IPS-15b (cell line): ENCODE measurements at regions not wholly inside any gene's neighbourhood (a gene's known extent, or its start where the extent isn't known, plus 50 kb on each side); places are given as distances from the start of the nearest gene placed in this dataset.

ENCODE experiments used
- H3K27me3 ChIP-seq: one replicate; pipeline ENCODE4 v1.6.1; 2013; ENCODE audit warnings: low read length; ENCODE audit not compliant: control insufficient read depth, insufficient read depth
- H3K36me3 ChIP-seq: one replicate; pipeline ENCODE4 v1.6.1; 2013; ENCODE audit warnings: low read length; ENCODE audit not compliant: control insufficient read depth, insufficient read depth
- H3K4me1 ChIP-seq: one replicate; pipeline ENCODE4 v1.6.1; 2013; ENCODE audit warnings: mild to moderate bottlenecking, low read length; ENCODE audit not compliant: control insufficient read depth, insufficient read depth
- H3K4me3 ChIP-seq: one replicate; pipeline ENCODE4 v1.5.1; 2013; ENCODE audit warnings: low read depth, low read length
- H3K9ac ChIP-seq: one replicate; pipeline ENCODE4 v1.6.1; 2013; ENCODE audit warnings: low read depth, mild to moderate bottlenecking, low read length
- H3K9me3 ChIP-seq: one replicate; pipeline ENCODE4 v1.6.1; 2013; ENCODE audit warnings: mild to moderate bottlenecking, low read length; ENCODE audit not compliant: control insufficient read depth, insufficient read depth

DNA sequence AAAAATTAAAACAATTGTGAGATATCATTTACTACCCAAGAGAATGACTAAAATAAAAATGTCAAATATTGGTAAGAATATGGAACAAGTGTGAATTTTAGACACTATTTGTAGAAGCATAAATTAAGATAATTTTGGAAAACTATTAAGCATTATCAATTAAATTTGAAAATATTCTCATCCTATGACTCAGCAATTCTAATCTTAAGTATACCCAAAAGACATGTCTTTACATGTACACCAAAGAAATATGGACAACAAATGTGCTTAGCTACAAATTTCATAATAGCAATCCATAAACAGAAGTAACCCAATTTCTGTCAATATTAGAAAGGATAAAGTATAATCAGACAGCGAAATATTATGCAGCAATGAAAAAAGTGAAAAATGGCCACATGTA is 1032.2 kb upstream of the SEMA6D start:
- H3K36me3 ChIP-seq = no peaks in the 10 kb centered on the region
- H3K9ac ChIP-seq = no peak overlapping the region
- no peaks in the 10 kb centered on the region for H3K27me3 ChIP-seq
- no peak overlapping the region for H3K4me3 ChIP-seq
- H3K9me3 ChIP-seq = no peaks in the 10 kb centered on the region
- H3K4me1 ChIP-seq = peaks cover 7% of the 10 kb centered on the region

DNA sequence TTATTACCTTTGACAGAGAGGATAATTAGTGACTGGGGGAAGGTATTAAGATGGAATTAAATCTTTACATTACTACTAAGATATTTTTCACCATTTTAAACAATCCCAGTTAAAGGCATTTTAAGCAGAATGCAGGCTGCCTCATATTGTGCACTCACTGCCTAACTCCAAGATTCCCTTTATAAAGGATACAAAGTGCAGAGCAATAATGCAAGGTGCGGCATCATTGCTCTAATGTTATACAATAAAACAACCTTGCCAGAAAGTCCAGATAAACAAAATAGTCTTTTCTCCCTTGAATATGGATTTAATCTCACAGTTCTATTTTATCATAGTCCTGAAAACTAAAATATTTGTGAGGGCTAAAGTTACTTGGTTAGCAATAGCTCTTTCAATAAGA is 1031.6 kb upstream of the SEMA6D start:
- no peaks in the 10 kb centered on the region for H3K36me3 ChIP-seq
- H3K9me3 ChIP-seq = no peaks in the 10 kb centered on the region
- no peaks in the 10 kb centered on the region for H3K27me3 ChIP-seq

DNA sequence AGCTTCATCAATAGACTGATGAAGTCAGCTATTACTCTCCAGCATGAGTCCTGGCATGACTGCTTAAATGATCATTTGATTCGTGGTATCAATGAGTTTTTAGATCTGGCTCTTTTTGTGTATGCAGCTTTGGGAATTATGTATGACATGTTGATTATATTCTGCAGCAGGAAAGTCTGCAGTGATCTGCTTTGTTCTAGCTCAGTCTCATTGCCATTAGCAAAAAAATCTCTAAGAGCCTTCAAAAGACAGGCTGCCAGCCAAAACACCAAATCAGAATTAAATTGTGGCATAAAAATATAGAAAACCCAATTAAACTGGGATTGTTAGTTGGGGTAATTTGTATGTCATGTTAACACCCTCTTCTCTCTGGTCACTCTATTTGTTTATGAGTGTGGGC is 1021.0 kb upstream of the SEMA6D start:
- no peaks in the 10 kb centered on the region for H3K4me1 ChIP-seq
- no peak overlapping the region for H3K9ac ChIP-seq
- H3K36me3 ChIP-seq = no peaks in the 10 kb centered on the region
- H3K9me3 ChIP-seq = no peaks in the 10 kb centered on the region
- no peaks in the 10 kb centered on the region for H3K27me3 ChIP-seq
- no peak overlapping the region for H3K4me3 ChIP-seq

More for the DNA sequence above, 1031.6 kb upstream of the SEMA6D start:
- Histone ChIP-seq H3K4me1 (peaks cover 7% of the 10 kb centered on the region), H3K9ac (no peak overlapping the region), H3K4me3 (no peak overlapping the region)

DNA sequence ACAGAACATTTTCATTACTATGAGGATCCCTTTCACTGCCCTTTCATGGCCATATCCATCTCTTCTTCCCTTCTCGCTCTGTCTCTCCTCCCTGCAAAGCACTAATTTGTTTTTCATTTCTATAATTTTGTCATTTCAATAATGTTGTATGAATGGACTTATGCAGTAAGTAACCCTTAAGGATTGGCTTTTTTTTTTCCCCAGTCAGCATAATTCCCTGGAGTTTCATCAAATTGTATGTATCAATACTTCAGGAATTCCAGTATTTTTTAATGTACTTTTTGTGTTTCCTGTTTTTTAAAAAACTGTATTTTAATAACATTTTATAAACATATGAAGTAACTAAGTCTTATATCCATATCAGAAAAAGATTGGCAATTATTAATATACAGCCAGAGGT is 1016.0 kb upstream of the SEMA6D start:
- Histone ChIP-seq H3K4me3 (no peak overlapping the region), H3K27me3 (no peaks in the 10 kb centered on the region), H3K4me1 (no peaks in the 10 kb centered on the region), H3K9ac (no peak overlapping the region), H3K36me3 (no peaks in the 10 kb centered on the region), H3K9me3 (no peaks in the 10 kb centered on the region)

DNA sequence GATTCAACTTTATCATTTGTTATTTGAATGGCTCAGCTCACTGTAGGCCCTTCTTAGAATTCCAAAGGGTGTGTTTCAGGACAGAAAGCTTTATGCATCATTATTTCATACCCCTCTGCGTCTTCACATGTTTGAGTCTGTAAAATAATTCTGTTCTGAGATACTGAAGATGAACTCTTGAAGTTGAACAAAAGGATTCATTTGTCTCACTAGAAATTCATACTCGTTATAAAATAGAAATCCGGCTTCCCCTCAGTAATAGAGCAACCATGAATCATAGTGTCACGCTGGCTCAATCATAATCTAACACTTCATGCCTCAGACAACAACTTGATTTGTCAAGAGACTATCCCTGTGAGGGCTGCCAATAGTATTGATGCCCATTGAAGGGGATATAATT is 1015.4 kb upstream of the SEMA6D start:
- H3K27me3 ChIP-seq = no peaks in the 10 kb centered on the region
- no peak overlapping the region for H3K4me3 ChIP-seq
- no peaks in the 10 kb centered on the region for H3K36me3 ChIP-seq
- H3K9me3 ChIP-seq = no peaks in the 10 kb centered on the region
- no peak overlapping the region for H3K9ac ChIP-seq
- no peaks in the 10 kb centered on the region for H3K4me1 ChIP-seq

DNA sequence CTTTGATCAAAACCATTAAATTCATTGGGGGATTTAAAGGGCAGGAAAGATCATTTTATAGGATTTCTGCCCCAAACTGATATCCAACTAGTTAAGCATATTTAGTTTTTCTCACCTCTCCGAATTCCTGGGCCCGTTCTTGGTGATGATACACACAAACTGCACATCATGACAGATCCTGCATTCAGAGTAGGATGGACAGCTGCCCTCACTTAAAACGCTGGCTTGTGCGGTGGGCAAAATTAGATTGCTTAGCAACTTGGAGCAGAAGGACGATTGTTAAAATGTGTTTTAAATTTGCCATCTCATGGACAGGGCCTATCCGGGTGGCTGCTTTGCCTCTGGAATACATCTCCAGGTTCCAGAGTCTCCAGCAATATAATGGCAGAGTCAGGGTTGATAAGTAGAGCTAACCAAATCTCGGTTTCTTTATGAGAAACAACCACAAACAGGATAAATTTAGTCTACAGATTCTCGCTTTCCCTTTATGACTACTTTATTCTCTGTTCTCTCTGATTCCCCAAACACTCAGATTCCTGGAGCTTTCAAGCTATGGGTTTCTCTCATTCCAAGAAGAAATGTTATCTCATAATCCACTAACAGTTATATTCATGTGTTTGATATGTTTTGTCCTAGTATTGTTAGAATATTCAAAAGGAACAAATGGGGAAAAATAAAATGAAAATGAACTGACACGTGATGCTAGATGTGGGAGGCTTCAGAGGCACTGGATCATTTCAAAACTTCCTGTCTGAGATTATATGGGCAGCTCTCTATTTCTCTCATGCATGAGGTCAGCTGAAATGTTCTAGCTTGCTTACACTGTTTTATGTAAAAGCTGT is 1014.1 kb upstream of the SEMA6D start:
- Histone ChIP-seq H3K27me3 (no peaks in the 10 kb centered on the region), H3K4me1 (no peaks in the 10 kb centered on the region), H3K9ac (no peak overlapping the region), H3K9me3 (no peaks in the 10 kb centered on the region), H3K4me3 (no peak overlapping the region), H3K36me3 (no peaks in the 10 kb centered on the region)

DNA sequence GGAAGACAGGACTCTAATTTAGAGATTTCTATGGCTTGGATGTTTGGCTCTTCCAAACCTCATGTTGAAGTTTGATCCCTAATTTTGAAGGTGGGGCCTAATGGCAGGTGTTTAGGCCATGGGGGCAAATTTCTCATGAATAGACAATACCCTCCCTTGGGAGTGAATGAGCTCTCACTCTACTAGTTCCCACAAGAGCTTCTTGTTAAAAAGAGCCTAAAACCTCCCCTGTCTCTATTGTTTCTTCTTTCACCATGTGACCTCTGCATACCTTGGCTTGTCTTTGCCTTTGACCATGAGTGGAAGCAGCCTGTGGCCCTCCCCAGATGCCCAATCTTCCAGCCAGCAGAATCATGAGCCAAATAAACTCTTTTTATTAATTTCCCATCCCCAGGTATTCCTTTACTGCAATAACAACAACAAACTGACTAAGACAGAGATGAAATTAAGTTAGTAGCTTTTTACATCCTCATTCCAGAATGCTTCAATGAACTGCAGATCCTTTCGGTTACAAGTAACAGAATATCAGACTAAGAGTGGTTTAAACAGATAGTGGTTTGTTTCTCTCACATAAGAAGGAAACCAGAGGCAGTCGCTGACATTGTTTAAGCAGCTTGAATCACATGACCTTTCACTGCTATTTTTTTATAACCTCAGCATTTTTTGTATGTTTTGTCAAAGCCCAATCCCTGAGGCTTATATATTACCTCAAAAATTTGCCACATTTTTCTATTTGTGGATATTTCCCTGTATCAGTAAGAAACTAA is 1013.3 kb upstream of the SEMA6D start:
- no peak overlapping the region for H3K4me3 ChIP-seq
- H3K9me3 ChIP-seq = no peaks in the 10 kb centered on the region
- no peaks in the 10 kb centered on the region for H3K27me3 ChIP-seq
- no peaks in the 10 kb centered on the region for H3K36me3 ChIP-seq
- H3K9ac ChIP-seq = no peak overlapping the region
- no peaks in the 10 kb centered on the region for H3K4me1 ChIP-seq

DNA sequence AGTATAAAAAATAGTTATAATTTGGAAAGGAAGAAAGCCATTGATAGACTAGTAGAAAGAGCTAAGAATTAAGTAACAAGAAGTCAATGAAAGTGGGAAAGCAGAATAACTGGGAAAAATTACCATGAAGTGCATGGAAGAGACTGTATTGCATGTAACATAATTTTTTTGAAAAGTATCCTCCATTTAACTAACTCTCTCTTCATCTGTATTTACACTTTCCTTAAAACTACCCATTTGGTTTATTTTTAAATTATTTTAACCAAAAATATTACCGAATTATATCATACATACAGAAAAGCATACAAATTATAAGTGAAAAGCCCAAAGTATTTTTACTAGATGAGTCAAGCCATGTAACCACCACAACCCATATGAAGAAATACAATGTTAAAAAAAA is 1009.9 kb upstream of the SEMA6D start:
- no peak overlapping the region for H3K4me3 ChIP-seq
- H3K27me3 ChIP-seq = no peaks in the 10 kb centered on the region
- H3K9me3 ChIP-seq = no peaks in the 10 kb centered on the region
- H3K36me3 ChIP-seq = no peaks in the 10 kb centered on the region
- no peaks in the 10 kb centered on the region for H3K4me1 ChIP-seq
- no peak overlapping the region for H3K9ac ChIP-seq

DNA sequence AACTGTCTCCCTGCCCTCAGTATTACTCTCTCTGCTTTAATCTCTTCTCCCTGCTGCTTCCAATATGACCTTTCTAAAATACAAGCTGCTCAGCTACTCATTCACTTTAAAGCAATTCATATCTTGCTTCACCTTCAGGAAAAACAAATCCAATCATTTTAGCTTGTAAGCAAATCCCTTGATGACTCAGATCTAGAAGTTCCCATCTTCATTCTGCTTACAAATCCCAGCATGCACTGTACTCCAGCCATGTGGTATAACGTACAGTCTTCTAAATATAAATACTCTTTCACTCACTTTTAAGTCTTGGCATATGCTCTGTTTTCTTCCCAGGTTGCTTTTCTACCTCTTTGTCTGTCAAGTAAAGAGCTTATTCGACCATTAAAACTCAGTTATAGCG is 1009.1 kb upstream of the SEMA6D start:
- Histone ChIP-seq H3K36me3 (no peaks in the 10 kb centered on the region), H3K4me1 (no peaks in the 10 kb centered on the region), H3K9ac (no peak overlapping the region), H3K9me3 (no peaks in the 10 kb centered on the region), H3K27me3 (no peaks in the 10 kb centered on the region), H3K4me3 (no peak overlapping the region)

DNA sequence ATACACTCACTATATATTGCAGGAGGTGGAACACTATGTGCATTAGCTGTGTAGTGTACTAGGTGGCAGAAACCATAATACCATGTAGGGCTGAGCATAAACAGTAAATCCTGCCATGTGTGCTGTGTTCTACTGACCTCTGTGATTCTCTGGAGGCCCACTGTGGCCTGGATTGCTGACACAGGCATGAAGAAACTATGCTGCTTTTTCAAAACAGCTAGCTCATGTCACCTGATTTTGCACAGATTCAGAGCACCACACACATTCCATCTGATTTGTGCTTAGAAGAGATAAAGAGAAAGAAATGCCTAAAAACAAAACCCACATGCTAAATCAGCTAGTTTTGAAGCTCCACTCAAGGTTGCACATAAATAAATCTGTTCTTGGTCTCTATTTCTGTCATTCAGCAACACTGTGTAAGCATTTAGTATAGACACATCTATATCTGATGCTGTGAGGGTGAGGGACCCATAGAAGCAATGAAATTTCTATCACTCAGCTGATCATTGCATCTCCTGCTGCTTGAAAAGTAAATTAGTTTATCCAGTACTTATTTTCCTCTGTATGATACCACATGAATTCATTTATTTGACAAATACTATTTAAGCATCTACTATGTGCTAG is 1007.7 kb upstream of the SEMA6D start:
- no peaks in the 10 kb centered on the region for H3K4me1 ChIP-seq
- no peaks in the 10 kb centered on the region for H3K27me3 ChIP-seq
- no peak overlapping the region for H3K9ac ChIP-seq
- H3K9me3 ChIP-seq = no peaks in the 10 kb centered on the region
- H3K4me3 ChIP-seq = no peak overlapping the region
- no peaks in the 10 kb centered on the region for H3K36me3 ChIP-seq

DNA sequence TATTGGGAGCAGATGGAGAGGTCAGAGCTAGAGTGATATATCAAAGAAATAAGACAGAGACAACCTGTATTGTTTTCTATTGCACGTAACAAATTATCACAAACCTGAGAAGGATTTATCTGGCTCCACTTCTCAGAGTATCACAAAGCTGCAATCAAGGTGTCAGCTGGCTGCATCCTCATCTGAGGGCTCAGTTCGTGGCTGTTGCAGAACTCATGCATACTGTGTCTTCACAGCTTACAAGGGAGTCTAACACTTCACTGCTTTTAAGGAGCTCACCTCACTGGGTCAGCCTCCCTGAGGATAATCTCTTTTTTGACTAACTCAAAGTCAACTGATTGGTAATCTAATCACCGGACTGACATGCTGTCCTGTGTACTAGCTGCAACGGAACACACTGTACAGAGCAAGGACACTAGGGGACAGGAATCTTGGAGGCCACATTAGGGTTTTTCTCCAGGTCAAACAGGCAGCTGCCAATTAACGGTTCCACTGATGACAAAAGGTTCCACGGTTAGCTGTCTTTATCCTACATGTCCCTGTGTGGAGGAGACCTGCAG is 1006.8 kb upstream of the SEMA6D start:
- Histone ChIP-seq H3K4me1 (no peaks in the 10 kb centered on the region), H3K9ac (no peak overlapping the region), H3K27me3 (no peaks in the 10 kb centered on the region), H3K36me3 (no peaks in the 10 kb centered on the region), H3K9me3 (no peaks in the 10 kb centered on the region), H3K4me3 (no peak overlapping the region)
